GM12873 (cell line): ENCODE measurements at regions not wholly inside any gene's neighbourhood (a gene's known extent, or its start where the extent isn't known, plus 50 kb on each side); places are given as distances from the start of the nearest gene placed in this dataset.

Experiments
- CTCF ChIP-seq: IDR thresholded peaks from 2 replicates; pipeline ENCODE4 v1.5.1; 2012; ENCODE audit warnings: low read depth, mild to moderate bottlenecking, moderate library complexity, low read length, control low read depth; ENCODE audit not compliant: insufficient read depth; ENCODE audit errors: missing control alignments

- TF ChIP-seq CTCF: no peak
Observed at GRCh38 chr1:106646261-106646784, 410.2 kb upstream of the PRMT6 start.

GRCh38 chr1:106646816-106647215, 409.7 kb upstream of the PRMT6 start:
- TF ChIP-seq CTCF: no peak

- no peak for TF ChIP-seq CTCF
Observed at GRCh38 chr1:106651028-106651762, 405.3 kb upstream of the PRMT6 start.

GRCh38 chr1:106659490-106660244, 396.8 kb upstream of the PRMT6 start:
- TF ChIP-seq CTCF: no peak

- TF ChIP-seq CTCF: no peak
Observed at GRCh38 chr1:106675558-106675957, 380.9 kb upstream of the PRMT6 start.

GRCh38 chr1:106676021-106676420, 380.5 kb upstream of the PRMT6 start:
- no peak for TF ChIP-seq CTCF

- TF ChIP-seq CTCF: no peak
Observed at GRCh38 chr1:106677181-106677580, 379.3 kb upstream of the PRMT6 start.
